ENCODE measurements at regions not wholly inside any gene's neighbourhood (a gene's known extent, or its start where the extent isn't known, plus 50 kb on each side); places are given as distances from the start of the nearest gene placed in this dataset.

- intact Hi-C loops (cut with micrococcal nuclease; ENCODE audit: unreplicated experiment), result no loop called here
- no peaks in the 10 kb centered on the region for H3K36me3 ChIP-seq (ENCODE audit: control insufficient read depth, insufficient read depth, low read length)
- ChIA-PET CTCF (no interaction called here), POLR2A (no interaction called here)
- no peak for ATAC-seq
- no peak overlapping the region for H3K4me3 ChIP-seq (ENCODE audit: low read depth in 2 of 2, low read length in 2 of 2)
- in situ Hi-C loops (cut with HindIII; ENCODE audit: low pct_unique_long_range_greater_than_20kb, low sequenced_read_pairs), result no loop called here
- BruUV-seq (replicated peaks), result no TSS peak
- DNase-seq (ENCODE audit: low read depth, low spot score), result no peak
- TF ChIP-seq, protein P1, sequence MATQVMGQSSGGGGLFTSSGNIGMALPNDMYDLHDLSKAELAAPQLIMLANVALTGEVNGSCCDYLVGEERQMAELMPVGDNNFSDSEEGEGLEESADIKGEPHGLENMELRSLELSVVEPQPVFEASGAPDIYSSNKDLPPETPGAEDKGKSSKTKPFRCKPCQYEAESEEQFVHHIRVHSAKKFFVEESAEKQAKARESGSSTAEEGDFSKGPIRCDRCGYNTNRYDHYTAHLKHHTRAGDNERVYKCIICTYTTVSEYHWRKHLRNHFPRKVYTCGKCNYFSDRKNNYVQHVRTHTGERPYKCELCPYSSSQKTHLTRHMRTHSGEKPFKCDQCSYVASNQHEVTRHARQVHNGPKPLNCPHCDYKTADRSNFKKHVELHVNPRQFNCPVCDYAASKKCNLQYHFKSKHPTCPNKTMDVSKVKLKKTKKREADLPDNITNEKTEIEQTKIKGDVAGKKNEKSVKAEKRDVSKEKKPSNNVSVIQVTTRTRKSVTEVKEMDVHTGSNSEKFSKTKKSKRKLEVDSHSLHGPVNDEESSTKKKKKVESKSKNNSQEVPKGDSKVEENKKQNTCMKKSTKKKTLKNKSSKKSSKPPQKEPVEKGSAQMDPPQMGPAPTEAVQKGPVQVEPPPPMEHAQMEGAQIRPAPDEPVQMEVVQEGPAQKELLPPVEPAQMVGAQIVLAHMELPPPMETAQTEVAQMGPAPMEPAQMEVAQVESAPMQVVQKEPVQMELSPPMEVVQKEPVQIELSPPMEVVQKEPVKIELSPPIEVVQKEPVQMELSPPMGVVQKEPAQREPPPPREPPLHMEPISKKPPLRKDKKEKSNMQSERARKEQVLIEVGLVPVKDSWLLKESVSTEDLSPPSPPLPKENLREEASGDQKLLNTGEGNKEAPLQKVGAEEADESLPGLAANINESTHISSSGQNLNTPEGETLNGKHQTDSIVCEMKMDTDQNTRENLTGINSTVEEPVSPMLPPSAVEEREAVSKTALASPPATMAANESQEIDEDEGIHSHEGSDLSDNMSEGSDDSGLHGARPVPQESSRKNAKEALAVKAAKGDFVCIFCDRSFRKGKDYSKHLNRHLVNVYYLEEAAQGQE (IDR thresholded peaks at IDR 0.05; ENCODE audit: insufficient read depth in 1 of 2, low read depth in 2 of 2, low read length in 1 of 2), result no peak
- TF ChIP-seq TCF7L2 (IDR thresholded peaks at IDR 0.05; ENCODE audit: low read depth, low read length) (no peak), POLR2AphosphoS5 (IDR thresholded peaks at IDR 0.05; ENCODE audit: low read depth, low read length) (no peak), SIN3A (IDR thresholded peaks at IDR 0.05; ENCODE audit: borderline replicate concordance, insufficient read depth, low read depth, low read length) (no peak), CTCF (IDR thresholded peaks at IDR 0.05) (no peak)
- H3K9me3 ChIP-seq (ENCODE audit: control insufficient read depth, insufficient read depth, low read depth, low read length), result no peaks in the 10 kb centered on the region
- no peak overlapping the region for H3K27ac ChIP-seq (ENCODE audit: low read length)
- H3K4me1 ChIP-seq (ENCODE audit: control insufficient read depth, insufficient read depth, low read length), result no peaks in the 10 kb centered on the region
- no peaks in the 10 kb centered on the region for H3K27me3 ChIP-seq (ENCODE audit: control insufficient read depth, insufficient read depth, low read length)
These were observed 74.9 kb upstream of the MORC3 start for GRCh38 chr21:36245115-36245514.

DNA sequence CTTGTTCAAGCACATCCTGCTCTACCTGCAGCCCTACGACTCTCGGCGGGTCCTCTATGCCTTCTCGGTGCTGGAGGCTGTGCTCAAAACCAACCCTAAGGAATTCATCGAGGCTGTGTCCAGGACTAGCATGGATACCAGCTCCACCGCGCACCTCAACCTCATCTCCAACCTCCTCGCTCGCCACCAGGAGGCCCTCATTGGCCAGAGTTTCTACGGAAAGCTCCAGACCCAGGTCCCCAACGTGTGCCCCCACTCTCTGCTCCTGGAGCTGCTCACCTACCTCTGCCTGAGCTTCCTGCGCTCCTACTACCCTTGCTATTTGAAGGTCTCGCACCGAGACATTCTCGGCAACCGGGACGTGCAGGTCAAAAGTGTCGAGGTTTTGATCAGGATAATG, 74.3 kb upstream of the MORC3 start:
- CTCF ChIA-PET, result interaction anchor here (0.5 kb wide), 1 partner anchor 205 kb away, joined by 7 read pairs; no protein-coding TSS in a partner anchor
- TF ChIP-seq SIN3A (IDR thresholded peaks at IDR 0.05; ENCODE audit: borderline replicate concordance, insufficient read depth, low read depth, low read length) (no peak), TCF7L2 (IDR thresholded peaks at IDR 0.05; ENCODE audit: low read depth, low read length) (no peak)
- no peaks in the 10 kb centered on the region for H3K27me3 ChIP-seq (ENCODE audit: control insufficient read depth, insufficient read depth, low read length)
- no peak overlapping the region for H3K4me3 ChIP-seq (ENCODE audit: low read depth in 2 of 2, low read length in 2 of 2)
- no peak overlapping the region for H3K27ac ChIP-seq (ENCODE audit: low read length)
- H3K4me1 ChIP-seq (ENCODE audit: control insufficient read depth, insufficient read depth, low read length), result no peaks in the 10 kb centered on the region
- no TSS peak for BruUV-seq (replicated peaks)
- H3K36me3 ChIP-seq (ENCODE audit: control insufficient read depth, insufficient read depth, low read length), result no peaks in the 10 kb centered on the region
- in situ Hi-C loops (cut with HindIII; ENCODE audit: low pct_unique_long_range_greater_than_20kb, low sequenced_read_pairs), result no loop called here
- ATAC-seq, result no peak
- no peaks in the 10 kb centered on the region for H3K9me3 ChIP-seq (ENCODE audit: control insufficient read depth, insufficient read depth, low read depth, low read length)
- DNase-seq (ENCODE audit: low read depth, low spot score), result no peak
- intact Hi-C loops (cut with micrococcal nuclease; ENCODE audit: unreplicated experiment), result no loop called here
- POLR2A ChIA-PET, result no interaction called here

DNA sequence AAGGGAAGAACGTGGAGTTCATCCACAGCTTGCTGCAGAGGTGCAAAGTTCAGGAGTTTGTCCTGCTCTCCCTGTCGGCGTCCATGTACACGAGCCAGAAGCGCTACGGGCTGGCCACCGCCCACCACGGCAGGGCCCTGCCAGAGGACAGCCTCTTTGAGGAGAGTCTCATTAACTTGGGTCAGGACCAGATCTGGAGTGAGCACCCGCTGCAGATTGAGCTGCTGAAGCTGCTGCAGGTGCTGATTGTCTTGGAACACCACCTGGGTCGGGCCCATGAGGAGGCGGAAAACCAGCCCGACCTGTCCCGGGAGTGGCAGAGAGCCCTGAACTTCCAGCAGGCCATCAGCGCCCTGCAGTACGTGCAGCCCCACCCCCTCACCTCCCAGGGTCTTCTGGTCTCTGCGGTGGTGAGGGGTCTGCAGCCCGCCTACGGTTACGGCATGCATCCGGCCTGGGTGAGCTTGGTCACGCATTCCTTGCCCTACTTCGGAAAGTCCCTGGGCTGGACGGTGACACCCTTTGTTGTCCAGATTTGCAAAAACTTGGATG, 73.8 kb upstream of the MORC3 start:
- Histone ChIP-seq H3K27me3 (ENCODE audit: control insufficient read depth, insufficient read depth, low read length) (no peaks in the 10 kb centered on the region), H3K9me3 (ENCODE audit: control insufficient read depth, insufficient read depth, low read depth, low read length) (no peaks in the 10 kb centered on the region), H3K4me3 (ENCODE audit: low read depth in 2 of 2, low read length in 2 of 2) (no peak overlapping the region), H3K36me3 (ENCODE audit: control insufficient read depth, insufficient read depth, low read length) (no peaks in the 10 kb centered on the region), H3K27ac (ENCODE audit: low read length) (no peak overlapping the region), H3K4me1 (ENCODE audit: control insufficient read depth, insufficient read depth, low read length) (no peaks in the 10 kb centered on the region)
- in situ Hi-C loops (cut with HindIII; ENCODE audit: low pct_unique_long_range_greater_than_20kb, low sequenced_read_pairs) (no loop called here), intact Hi-C loops (cut with micrococcal nuclease; ENCODE audit: unreplicated experiment) (no loop called here)
- ChIA-PET CTCF (interaction anchor here (0.5 kb wide), 1 partner anchor 205 kb away, joined by 7 read pairs; no protein-coding TSS in a partner anchor), POLR2A (no interaction called here)
- TF ChIP-seq SIN3A (IDR thresholded peaks at IDR 0.05; ENCODE audit: borderline replicate concordance, insufficient read depth, low read depth, low read length) (no peak), CTCF (IDR thresholded peaks at IDR 0.05) (no peak), TCF7L2 (IDR thresholded peaks at IDR 0.05; ENCODE audit: low read depth, low read length) (no peak)
- TF ChIP-seq, protein P1 (IDR thresholded peaks at IDR 0.05; ENCODE audit: insufficient read depth in 1 of 2, low read depth in 2 of 2, low read length in 1 of 2), result no peak
- ATAC-seq (no peak), DNase-seq (ENCODE audit: low read depth, low spot score) (no peak)
- BruUV-seq (replicated peaks), result no TSS peak
